ENCODE measurements at regions not wholly inside any gene's neighbourhood (a gene's known extent, or its start where the extent isn't known, plus 50 kb on each side); places are given as distances from the start of the nearest gene placed in this dataset.

- RAD21 ChIA-PET (ENCODE audit: unreplicated experiment): no interaction called here
- no peaks in the 10 kb centered on the region for H3K9me3 ChIP-seq (replicated peaks; ENCODE audit: control insufficient read depth, insufficient read depth, low read length)
- ATAC-seq (no peak), DNase-seq (ENCODE audit: low read depth, low spot score) (no peak), FAIRE-seq (no peak)
- no peak overlapping the region for H2AFZ ChIP-seq (ENCODE audit: control insufficient read depth, low read depth, low read length)
- H3K4me1 ChIP-seq (ENCODE audit: control insufficient read depth, insufficient read depth, low read length): no peaks in the 10 kb centered on the region
- in situ Hi-C loops (cut with MboI) (no loop called here), intact Hi-C loops (cut with micrococcal nuclease; ENCODE audit: unreplicated experiment) (no loop called here)
- no peaks in the 10 kb centered on the region for H3K79me2 ChIP-seq (ENCODE audit: control insufficient read depth, insufficient read depth, low read length)
- no TSS peak for BruUV-seq (replicated peaks)
- H4K20me1 ChIP-seq (ENCODE audit: control insufficient read depth, insufficient read depth): no peaks in the 10 kb centered on the region
- no peak overlapping the region for H3K4me3 ChIP-seq
- TF ChIP-seq ZNF274 (IDR thresholded peaks at IDR 0.05; ENCODE audit: insufficient read depth, insufficient read length): no peak
- no peak for TF ChIP-seq HDAC6 (IDR thresholded peaks at IDR 0.05; ENCODE audit: unreplicated experiment)
- TF ChIP-seq RBBP5 (conservative IDR thresholded peaks at IDR 0.05): no peak
- TF ChIP-seq IKZF2 (IDR thresholded peaks at IDR 0.05): no peak
- TF ChIP-seq GATAD2B (conservative IDR thresholded peaks at IDR 0.05; ENCODE audit: low read depth): no peak
- no peak for TF ChIP-seq SKIL (IDR thresholded peaks at IDR 0.05; ENCODE audit: low read depth, poor library complexity, severe bottlenecking)
- no peak for TF ChIP-seq ZNF687 (IDR thresholded peaks at IDR 0.05)
- H3K4me2 ChIP-seq (ENCODE audit: control insufficient read depth, insufficient read depth): no peak overlapping the region
- CTCF ChIA-PET: no interaction called here
- H3K9ac ChIP-seq (ENCODE audit: control insufficient read depth, insufficient read depth, low read length): no peak overlapping the region
- H3K27me3 ChIP-seq (replicated peaks in 1 of 2; ENCODE audit: control insufficient read depth in 2 of 2, insufficient read depth in 2 of 2, low read length in 1 of 2): no peaks in the 10 kb centered on the region
- 0% methylated on average over 1 of the region's 1 CpG for WGBS (ENCODE audit: insufficient coverage, insufficient replicate concordance, low lambda C conversion rate, missing lambda C conversion rate)
- POLR2A ChIA-PET: no interaction called here
- H3K27ac ChIP-seq (ENCODE audit: control insufficient read depth, insufficient read depth): no peak overlapping the region
- no peaks in the 10 kb centered on the region for H3K36me3 ChIP-seq (ENCODE audit: control insufficient read depth in 2 of 2, insufficient read depth in 2 of 2, low read length in 1 of 2)
- SMC1A ChIA-PET (ENCODE audit: uncharacterized antibody, unreplicated experiment): no interaction called here
Observed at GRCh38 chr2:134780972-134781371, 57.4 kb upstream of the ACMSD start.
